HPDE6-E6E7 (cell line): ENCODE measurements at regions not wholly inside any gene's neighbourhood (a gene's known extent, or its start where the extent isn't known, plus 50 kb on each side); places are given as distances from the start of the nearest gene placed in this dataset.

Experiments
- DNase-seq: peaks from one replicate; pipeline ENCODE4 v3.0.0; 2011; ENCODE audit warnings: missing footprints; ENCODE audit errors: extremely low spot score

DNA sequence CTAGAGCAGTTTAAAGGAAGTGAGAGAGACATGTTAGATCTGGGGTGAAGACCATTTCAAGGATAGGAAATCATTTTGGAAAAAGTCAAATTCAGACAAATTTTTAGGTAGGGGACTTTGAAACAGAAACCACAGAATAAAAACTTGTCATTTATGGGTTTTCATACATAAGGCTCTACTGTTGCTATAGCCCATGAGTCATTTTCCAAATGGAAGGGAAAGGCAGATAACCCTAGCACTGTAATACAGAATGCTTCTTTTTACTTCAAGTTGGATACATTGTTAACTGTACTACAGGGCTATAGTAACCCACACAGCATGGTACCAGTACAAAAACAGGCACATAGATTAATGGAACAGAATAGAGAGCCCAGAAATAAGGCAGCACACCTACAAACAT is 455.4 kb downstream of the EBF1 start:
- DNase-seq = no peak

DNA sequence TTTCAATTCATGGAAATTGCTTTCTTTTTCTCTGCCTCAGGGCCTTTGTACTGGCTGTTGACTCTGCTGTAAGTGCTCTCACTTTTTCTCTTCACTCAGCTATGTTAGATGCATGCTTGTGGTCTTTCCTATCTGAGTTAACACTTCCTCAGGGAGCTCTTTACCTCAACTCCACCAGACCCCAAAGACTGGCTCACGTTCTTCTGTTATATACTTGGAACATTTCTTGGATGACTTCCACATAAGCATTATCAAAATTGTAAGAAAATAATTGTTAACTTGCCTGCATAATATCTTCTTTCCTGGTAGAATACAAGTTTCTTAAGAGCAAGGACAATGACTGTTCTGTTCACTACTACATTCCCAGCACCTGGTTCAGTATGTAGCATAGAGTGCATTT is 455.9 kb downstream of the EBF1 start:
- no peak for DNase-seq

DNA sequence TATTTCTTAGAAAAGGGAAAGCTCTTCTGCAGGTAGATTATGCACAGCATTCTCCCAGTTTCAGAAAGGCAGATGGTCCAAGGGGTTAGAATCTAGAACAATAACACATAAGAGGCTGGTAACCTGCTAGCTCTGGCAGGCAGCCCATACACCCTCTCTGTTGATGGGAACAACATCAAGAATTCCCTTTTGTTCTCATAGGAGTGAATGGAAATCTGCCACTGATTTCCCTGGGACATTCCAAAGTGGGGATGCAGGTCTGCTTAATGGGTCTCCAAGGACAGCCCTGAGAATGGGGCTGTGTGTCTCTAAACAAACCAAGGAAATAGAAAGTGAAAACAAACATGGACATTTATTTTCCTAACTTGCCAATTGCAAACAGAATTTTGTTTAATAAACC is 456.8 kb downstream of the EBF1 start:
- no peak for DNase-seq

DNA sequence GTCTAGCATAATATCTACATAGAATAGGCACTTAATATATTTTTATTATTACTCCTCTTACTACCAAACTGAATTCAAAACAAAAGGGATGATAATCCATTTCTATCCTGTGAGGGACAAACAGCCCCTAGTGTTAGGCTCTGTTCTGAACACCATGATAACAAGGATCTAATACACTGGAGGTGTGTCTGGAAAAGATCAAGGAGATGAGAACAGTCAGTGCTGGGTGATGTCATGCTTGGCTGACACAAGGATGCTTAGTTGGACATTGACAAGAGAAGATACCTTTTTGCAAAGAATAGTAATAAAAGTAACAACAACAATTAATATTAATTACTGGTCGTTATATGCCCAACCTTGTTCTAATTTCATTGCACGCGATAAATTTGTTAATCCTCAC is 458.7 kb downstream of the EBF1 start:
- no peak for DNase-seq

DNA sequence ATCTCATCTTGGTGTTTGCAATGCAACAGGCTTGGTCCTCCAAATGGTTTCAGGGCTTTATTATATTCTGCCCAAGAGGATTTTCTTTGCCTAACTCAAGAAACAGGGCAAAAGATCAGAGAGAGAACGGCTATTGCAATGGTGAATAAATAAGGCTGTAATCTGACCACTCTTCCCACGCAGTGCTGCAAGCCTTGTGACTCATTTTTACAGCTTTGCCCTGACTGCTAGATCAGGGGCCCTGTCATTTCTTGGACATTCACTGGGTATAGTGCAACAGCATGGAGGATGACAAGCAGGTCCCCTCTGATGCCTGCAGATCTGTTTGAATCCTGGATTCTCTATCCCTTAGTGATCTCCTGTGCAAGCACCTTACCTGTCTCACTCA is 459.1 kb downstream of the EBF1 start:
- peak; percentile 2 for DNase-seq

DNA sequence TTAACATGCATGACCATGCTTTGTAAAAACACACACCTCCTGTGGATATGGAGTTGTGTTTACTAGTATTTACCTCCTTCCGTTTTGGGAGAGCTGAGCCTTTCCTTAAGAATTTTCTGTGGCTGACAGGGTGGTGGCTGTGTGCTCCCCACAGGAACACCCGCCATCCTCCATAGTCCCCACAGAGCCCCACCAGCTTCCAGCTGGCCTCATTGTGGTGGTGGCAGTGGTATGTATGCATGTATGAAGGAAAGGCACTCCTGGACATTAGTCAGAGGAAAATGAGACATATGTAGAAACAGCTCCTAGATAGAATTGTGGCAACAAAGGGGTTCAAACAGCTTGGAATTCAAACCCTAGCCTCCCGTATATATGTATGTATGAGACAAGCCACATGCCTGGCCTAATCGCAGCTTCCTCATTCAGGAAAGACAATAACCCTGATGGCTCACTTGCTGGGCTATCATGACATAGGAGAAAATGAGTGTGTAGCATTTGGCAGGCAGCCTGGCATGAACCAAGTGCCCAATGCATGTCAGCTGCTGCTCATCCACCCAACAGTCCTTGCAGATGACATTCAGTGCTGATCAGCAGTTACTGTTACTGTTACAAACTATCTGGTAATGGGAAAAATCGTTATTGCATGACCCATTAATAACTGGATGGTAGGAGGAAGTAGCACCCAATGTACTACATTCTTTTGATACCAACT is 459.7 kb downstream of the EBF1 start:
- DNase-seq = no peak

DNA sequence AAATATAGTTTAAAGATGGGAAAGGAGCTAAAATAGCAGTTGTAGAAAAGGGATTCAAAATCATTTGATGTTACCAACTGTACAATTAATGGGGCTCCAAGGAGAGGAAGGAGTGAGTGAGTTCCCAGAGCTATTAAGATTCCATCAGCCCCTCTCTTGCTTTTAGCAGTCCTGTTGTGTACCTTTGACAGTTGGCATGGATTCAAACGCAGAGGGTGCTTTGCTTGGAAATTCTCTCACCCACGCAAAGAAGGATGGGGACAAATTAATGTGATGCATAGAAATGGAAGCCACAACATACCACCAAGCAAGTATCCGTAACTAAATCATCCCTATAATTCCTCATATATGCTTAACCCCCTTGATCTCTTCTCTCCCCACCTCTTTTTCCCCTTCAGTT is 461.3 kb downstream of the EBF1 start:
- no peak for DNase-seq

DNA sequence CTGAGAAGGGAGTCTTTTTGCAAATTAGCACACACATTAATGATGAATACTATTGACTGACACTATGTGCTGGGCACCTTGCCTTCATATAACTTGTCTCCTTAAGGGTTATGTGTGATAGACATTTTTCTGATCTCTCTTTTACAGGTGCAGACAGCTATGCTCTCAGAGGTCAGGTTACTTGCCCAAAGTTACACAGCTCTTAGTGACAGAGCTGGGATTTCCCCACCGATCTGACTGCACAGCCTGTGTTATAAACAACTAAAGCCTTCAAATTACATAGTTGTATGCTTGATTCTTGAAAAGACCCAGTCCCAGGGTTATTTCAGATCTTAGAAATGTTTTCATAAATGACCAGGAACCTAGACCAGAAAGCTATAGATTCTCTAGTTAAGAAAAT is 462.7 kb downstream of the EBF1 start:
- no peak for DNase-seq

DNA sequence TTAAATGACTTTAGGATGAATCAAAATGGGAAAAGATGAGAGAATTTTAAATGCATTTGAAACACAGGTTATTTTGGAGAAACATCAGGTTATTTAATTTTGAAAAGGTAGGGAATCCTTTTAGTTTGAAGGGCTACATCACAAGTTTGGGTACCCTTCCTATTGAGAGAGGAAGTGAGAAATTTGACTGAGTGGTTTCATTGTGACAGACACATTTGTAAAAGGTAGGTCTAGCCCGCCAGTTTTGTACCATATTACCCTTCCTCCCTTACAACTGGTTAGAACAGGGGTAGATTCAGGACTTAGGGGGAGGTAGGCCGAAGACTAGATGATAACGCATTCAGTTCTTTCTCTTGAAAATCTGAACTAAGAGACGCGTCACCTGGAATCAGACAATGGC is 464.2 kb downstream of the EBF1 start:
- no peak for DNase-seq

DNA sequence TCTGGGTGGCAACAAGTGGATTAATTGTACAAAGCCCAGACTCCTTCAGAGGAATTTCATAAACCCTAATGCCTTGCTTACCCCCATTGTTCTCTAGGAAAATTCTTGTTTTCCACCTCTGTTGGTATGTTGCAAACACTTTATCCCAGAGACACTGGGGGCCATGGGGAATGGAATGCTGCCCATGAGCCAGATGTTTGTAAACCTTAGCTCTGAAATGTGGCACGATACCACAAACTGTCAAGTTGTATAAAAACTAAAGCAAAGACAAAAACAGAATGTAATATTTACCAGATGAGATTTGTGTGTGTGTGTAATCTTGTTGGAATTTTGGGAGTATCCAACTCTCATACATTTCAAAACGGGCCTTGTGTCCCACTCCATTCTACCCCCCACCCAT is 465.0 kb downstream of the EBF1 start:
- no peak for DNase-seq

DNA sequence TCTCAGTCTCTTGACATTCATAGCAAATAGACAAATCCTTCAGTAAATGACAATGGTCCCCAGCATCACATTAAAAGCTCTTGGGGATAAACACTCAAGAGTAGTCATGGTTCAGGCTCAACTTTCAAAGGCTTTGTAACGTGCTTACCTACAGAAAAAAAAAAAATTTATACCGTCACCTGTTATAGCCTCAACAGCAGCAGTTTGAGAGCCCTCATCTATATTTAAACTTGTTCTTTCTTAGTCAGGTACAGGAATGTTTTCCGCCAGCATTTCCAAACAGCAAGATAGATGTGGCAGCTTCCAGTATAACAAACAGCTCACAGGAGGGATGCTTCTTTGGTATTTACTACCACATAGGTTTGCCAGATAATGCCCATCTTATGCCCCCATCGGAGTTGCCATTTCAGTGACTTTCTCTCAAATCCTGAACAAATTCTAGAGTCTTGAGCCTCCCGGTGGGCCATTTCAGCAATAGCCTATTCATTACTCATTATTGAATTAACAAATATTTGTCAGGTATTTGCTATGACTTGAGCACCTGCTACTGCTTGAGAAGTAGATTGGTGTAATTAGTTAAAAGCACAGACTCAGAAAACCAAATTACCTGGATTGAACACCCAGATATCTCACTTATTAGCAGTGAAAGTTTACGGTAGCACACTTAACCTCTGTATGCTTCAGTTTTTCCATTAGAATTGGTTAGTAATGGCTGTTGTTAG is 470.0 kb downstream of the EBF1 start:
- no peak for DNase-seq

DNA sequence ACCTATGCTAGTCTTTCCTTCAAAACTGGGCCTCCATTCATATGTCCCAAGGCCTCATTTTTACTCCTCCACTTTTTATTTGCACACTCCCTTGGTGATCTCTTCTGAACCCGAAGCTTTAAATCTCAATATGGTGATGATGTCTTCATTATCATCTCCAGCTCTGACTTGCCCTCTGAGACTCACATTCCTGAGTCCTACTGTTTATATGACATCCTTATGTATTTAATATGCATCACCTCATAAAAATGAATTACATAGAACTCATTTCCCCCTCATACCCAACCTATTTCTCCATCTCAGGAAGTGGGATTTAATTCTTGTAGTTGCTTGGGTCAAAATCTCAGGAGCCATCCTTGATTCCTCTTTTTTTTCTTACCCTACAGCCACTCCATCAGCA is 473.0 kb downstream of the EBF1 start:
- no peak for DNase-seq

DNA sequence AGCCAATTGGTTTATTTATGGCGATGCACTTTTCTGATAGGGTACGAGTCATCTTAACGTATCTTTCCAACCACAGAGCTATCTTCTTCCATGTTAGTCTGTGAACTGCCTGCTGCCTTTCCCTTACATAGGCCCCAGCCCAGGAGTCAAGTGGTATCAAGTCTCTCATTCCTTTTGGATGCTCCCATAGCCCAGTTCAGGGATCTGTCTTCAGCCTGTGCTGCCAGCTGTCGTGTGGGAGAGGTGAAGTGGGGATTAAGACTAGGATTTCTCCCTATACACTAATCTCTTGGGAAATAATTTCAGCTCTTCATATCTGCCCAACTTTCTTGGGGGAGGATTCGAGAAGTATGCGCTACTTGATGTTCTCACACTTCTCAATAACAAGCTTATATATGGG is 475.7 kb downstream of the EBF1 start:
- DNase-seq = no peak

DNA sequence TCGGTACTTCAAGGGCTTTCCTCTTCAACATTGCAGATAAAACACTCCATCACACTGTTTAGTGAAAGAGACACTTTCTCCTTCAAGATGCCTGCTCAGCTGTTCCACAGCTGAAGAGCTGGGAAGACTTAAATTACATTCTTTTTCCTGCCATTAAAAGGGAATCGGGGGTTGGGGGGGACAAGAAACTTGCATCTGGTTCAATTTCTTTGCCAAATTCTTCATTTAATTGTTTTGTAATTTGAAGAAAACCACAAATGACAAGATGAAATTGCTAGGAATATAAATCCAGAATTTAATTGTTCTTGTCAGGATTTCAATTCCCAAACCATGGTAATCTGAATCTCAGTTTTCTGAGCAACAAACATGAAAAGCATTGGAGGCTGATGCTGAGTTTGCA is 478.3 kb downstream of the EBF1 start:
- no peak for DNase-seq

DNA sequence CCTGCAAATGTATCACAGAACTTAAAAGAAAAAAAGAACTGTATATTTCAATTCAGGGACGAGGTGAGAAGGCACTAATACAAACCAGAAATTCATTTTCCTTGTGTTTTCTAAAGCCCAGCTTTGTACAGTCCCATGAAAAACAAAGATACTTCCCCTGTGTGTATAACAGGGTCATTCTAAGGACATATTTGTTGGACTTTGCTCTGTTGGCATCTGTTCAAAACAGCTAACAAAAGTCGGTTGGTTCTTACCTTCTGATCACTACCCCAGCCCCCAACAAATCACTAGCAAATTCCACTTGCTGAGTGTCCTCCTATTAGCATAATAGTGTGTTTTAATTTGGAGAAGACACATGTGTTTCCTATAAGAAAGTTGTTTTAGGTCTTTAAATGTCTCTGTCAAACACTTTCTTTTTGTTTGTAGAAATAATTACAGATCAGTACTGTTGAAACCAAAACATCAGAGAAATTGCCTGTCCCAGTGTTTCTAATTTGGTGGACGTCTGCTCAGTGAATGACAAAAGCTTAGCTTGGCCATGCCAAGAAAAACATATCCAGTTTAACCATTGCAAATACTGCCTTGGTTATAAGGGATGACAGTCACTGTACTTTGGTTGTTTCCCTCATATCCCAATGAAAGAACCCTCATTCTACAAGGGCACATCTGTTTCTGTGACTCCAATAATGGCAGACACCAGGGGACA is 480.5 kb downstream of the EBF1 start:
- no peak for DNase-seq

DNA sequence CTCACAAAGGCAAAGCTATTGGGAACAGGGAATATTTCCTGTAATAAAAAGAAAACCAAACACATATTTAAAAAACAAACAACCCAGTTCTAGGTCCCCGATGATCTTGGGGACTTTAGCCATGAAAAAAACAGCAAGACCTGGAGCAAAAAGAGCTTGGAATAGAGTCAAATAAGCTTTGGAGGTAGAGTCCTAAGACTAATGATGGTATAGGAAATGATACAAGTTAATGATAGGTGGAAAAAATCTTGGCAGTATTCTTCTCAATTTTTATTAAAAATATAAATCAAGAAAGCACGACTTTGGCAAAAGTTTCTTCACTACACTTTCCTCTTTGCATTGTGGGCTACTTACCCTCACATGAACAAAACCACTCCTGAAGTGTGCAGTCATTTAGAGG is 481.5 kb downstream of the EBF1 start:
- DNase-seq = no peak

DNA sequence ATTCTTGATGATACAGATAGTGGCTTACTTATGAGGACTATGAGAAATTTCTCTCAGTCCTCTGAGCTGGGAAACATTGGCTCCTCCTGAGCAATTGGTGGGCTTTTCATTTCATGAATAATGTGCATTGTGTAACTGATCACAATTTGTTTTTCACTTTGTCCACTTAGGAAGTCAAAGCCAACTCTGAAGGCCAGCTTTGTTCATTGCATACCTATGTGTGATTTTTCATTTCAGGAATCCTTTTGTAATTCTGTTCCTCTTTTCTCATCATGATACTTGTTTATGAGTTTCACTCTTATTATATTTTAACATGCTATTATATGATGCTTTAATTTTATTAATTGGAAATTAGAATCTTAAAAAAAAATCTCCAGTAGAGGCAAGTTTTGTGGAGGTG is 483.0 kb downstream of the EBF1 start:
- no peak for DNase-seq

DNA sequence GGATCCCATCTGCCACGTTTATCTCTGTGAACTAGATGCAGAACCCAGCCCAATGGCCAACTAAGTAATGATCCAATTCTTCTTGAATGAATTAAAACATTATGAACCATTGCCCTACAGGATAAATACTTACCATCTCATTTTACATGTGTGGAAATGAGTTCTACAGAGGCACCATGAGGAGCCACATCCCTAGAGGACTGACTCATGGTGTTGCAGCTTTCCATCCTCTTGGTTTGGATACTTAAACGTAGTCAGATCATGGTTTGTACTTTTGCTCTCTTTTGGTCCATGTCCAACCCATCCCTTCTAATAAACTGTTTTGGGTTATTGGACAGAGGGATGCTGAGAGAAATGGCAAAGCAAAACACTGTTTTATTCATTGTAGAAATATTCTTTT is 484.8 kb downstream of the EBF1 start:
- DNase-seq = no peak

DNA sequence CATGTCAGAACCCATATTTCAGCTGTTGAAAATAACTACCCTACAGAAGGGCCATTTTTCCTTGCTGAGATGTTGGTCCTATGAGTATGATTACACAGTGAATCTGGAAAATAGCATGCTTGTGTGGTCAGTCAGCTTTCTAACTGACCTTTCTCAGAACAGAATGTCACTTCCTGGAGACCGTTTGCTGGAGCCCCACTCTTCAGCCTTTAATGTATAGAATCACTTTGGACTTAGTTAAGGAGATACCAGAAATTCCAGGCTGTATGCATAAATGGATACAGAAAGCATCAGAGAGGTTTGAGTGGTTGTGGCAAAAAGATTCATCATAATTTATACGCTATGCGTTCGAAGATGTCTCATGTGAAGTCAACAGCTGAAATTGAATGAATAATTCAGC is 488.1 kb downstream of the EBF1 start:
- no peak for DNase-seq

DNA sequence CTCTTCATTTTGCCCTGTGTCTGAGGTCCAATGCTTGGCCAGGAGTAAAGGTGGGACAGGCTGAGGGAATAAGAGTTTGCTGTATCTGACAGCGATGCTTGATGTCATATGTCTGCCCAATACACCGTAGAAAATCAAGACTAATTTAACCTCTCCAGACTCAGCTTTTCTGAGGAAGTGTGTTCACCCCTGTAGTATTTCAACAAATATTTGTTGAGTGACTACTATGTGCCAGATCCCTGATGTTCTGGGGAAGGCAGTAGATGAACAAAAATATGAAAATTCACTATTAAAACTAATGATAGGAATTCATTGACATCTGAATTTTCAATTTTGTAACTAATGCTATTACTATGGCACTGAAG is 489.7 kb downstream of the EBF1 start:
- no peak for DNase-seq

DNA sequence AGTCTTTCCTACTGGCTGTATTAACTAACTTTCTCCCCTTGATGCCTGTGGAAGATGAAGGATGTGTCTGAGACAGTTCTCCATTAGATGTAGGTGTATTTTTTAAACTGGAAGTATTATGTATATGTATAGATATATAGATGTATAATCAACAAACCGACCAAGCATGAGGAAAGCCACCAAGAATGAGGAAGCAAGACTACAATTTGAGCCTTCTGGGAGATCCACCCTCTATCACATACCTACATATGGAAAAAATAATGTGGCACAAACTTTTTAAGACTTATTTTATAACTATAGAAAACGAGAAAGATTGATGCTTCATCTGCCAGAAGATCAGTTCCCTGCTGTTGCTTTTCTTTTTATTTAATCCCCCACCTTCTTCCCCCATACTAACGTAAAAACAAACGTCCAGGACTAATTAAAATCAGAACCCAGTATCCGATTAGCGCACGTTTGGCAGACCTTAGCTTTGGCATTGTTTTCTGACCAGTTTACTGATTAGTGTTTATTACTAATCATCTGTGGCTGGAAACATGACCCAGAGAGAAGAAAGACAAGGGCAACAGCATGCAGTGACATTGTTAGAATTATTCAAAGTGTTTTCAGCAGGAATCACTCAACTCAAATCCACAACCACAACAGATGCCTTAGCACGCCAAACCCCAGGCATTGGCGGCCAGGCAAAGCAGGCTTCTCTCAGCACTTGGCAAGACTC is 490.2 kb downstream of the EBF1 start:
- no peak for DNase-seq

DNA sequence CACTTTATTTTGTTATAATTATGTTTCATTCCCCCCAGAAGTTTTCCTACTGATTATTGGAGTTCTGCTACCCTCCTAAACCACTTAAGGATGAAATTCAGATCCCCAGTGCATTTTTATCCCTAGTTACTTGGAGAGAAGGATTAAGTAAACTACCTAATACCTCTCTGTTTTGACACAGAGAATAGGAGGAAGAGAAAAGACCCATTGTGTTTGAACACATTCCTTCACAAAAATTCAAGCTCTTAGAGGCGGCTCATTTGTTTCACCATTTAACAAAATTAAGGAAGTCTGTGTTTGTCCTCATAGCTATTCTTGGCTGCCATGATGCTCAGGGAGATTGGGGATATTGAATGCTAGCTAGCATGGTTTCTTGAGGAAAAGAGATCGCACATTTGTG is 492.6 kb downstream of the EBF1 start:
- DNase-seq = no peak

DNA sequence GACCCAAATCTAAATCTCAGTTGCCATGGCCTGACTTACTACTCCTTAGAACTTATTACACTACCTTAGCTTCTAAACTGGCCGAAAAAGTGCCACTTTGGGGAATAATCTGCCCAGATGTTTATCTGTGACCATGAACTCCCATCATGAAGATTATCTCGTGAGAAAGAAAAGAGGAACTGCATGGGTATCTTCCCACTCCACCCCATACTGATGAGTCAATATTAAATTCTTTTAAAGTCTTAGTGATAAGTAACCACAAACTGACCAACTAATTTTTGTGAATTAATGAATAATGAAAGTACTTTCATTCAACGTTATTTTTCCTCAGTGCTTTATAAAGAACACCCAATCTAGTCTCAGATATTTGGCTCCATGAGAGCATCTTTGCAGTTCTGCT is 493.5 kb downstream of the EBF1 start:
- DNase-seq = no peak
